Cardiac muscle cell (in vitro differentiated cells and primary cell): ENCODE measurements at regions not wholly inside any gene's neighbourhood (a gene's known extent, or its start where the extent isn't known, plus 50 kb on each side); places are given as distances from the start of the nearest gene placed in this dataset.

Source experiments
- DNase-seq, 2 donors: peaks; one replicate each; pipeline versions ENCODE4 v3.0.0 to v3.0.0-alpha.2; 2010 to 2017; ENCODE audit warnings: low read depth in 1 of 2, low spot score in 1 of 2
- H3K27ac ChIP-seq: fragments of 200-600 bp; sonication (generic); 2 replicates; pipeline ENCODE4 v1.5.1; 2016
- H3K27me3 ChIP-seq: fragments of 200-600 bp; sonication (generic); 2 replicates; pipeline ENCODE4 v1.6.0; 2016; ENCODE audit warnings: control low read depth
- H3K36me3 ChIP-seq: fragments of 200-600 bp; sonication (generic); 2 replicates; pipeline ENCODE4 v1.5.1; 2016; ENCODE audit warnings: control low read depth
- H3K4me1 ChIP-seq: fragments of 200-600 bp; sonication (generic); 2 replicates; pipeline ENCODE4 v1.8.1; 2017; ENCODE audit warnings: low read depth, mild to moderate bottlenecking, mixed run types
- H3K4me3 ChIP-seq: fragments of 200-600 bp; sonication (generic); 2 replicates; pipeline ENCODE4 v1.5.1; 2016; ENCODE audit warnings: mild to moderate bottlenecking
- H3K9me3 ChIP-seq: fragments of 200-600 bp; sonication (generic); 2 replicates; pipeline ENCODE4 v1.5.1; 2017; ENCODE audit warnings: low read depth, mild to moderate bottlenecking, control low read depth
- CTCF ChIP-seq: IDR thresholded peaks from 2 replicates; pipeline ENCODE4 v1.5.1; 2012; ENCODE audit warnings: low read depth, mild to moderate bottlenecking, low read length

GRCh38 chr7:138226001-138226476 lies 149.8 kb downstream of the AKR1D1 start:
- H3K27ac ChIP-seq: peak overlapping the region; percentile 14
- no peaks in the 10 kb centered on the region for H3K36me3 ChIP-seq
- DNase-seq: peak in 1 of 2 donors; percentile 98
- H3K9me3 ChIP-seq: no peaks in the 10 kb centered on the region
- no peak for TF ChIP-seq CTCF
- no peaks in the 10 kb centered on the region for H3K27me3 ChIP-seq
- H3K4me3 ChIP-seq: no peak overlapping the region
- H3K4me1 ChIP-seq: no peaks in the 10 kb centered on the region

- no peak for DNase-seq
- H3K9me3 ChIP-seq: no peaks in the 10 kb centered on the region
- no peaks in the 10 kb centered on the region for H3K36me3 ChIP-seq
- no peak overlapping the region for H3K4me3 ChIP-seq
- no peak overlapping the region for H3K27ac ChIP-seq
- no peaks in the 10 kb centered on the region for H3K27me3 ChIP-seq
- no peak for TF ChIP-seq CTCF
- H3K4me1 ChIP-seq: no peaks in the 10 kb centered on the region
Observed at GRCh38 chr7:138226745-138227279, 150.6 kb downstream of the AKR1D1 start.

GRCh38 chr7:138228119-138228518 lies 151.9 kb downstream of the AKR1D1 start:
- no peak for TF ChIP-seq CTCF
- H3K27ac ChIP-seq: no peak overlapping the region
- H3K4me1 ChIP-seq: no peaks in the 10 kb centered on the region
- H3K36me3 ChIP-seq: no peaks in the 10 kb centered on the region
- H3K4me3 ChIP-seq: no peak overlapping the region
- no peaks in the 10 kb centered on the region for H3K27me3 ChIP-seq
- H3K9me3 ChIP-seq: no peaks in the 10 kb centered on the region
- DNase-seq: no peak

- no peak for TF ChIP-seq CTCF
- Histone ChIP-seq H3K36me3 (no peaks in the 10 kb centered on the region), H3K9me3 (no peaks in the 10 kb centered on the region), H3K4me1 (no peaks in the 10 kb centered on the region), H3K27ac (no peak overlapping the region), H3K27me3 (no peaks in the 10 kb centered on the region), H3K4me3 (no peak overlapping the region)
- DNase-seq: no peak
Observed at GRCh38 chr7:138228769-138229168, 152.5 kb downstream of the AKR1D1 start.

GRCh38 chr7:138233189-138233588 lies 156.9 kb downstream of the AKR1D1 start:
- H3K9me3 ChIP-seq: no peaks in the 10 kb centered on the region
- H3K36me3 ChIP-seq: no peaks in the 10 kb centered on the region
- no peak for TF ChIP-seq CTCF
- H3K4me3 ChIP-seq: no peak overlapping the region
- no peak for DNase-seq
- H3K4me1 ChIP-seq: no peaks in the 10 kb centered on the region
- H3K27me3 ChIP-seq: no peaks in the 10 kb centered on the region
- no peak overlapping the region for H3K27ac ChIP-seq

- no peaks in the 10 kb centered on the region for H3K9me3 ChIP-seq
- no peak overlapping the region for H3K27ac ChIP-seq
- no peak for DNase-seq
- TF ChIP-seq CTCF: no peak
- no peaks in the 10 kb centered on the region for H3K4me1 ChIP-seq
- no peaks in the 10 kb centered on the region for H3K27me3 ChIP-seq
- no peak overlapping the region for H3K4me3 ChIP-seq
- H3K36me3 ChIP-seq: no peaks in the 10 kb centered on the region
Observed at GRCh38 chr7:138235207-138235606, 158.9 kb downstream of the AKR1D1 start.
